Transverse colon (tissue), 4 donors: ENCODE measurements at regions not wholly inside any gene's neighbourhood (a gene's known extent, or its start where the extent isn't known, plus 50 kb on each side); places are given as distances from the start of the nearest gene placed in this dataset.

Experiments
- DNase-seq: peaks from one replicate; pipeline ENCODE4 v3.0.0-alpha.2; 2019
- H3K27ac ChIP-seq, 4 donors: fragments of 200-600 bp; sonication (generic); 2 replicates each; pipeline ENCODE4 v1.5.1; 2016 to 2018; ENCODE audit warnings: inconsistent platforms in 4 of 4
- H3K27me3 ChIP-seq: fragments of 200-600 bp; sonication (generic); 2 replicates; pipeline ENCODE4 v1.5.1; 2017; ENCODE audit warnings: inconsistent platforms
- H3K36me3 ChIP-seq, 4 donors: fragments of 200-600 bp; sonication (generic); 2 replicates each; pipeline ENCODE4 v1.5.1; 2017 to 2019; ENCODE audit warnings: inconsistent platforms in 4 of 4
- H3K4me1 ChIP-seq, 4 donors: fragments of 200-600 bp; sonication (generic); 2 replicates each; pipeline ENCODE4 v1.5.1; 2017 to 2020; ENCODE audit warnings: inconsistent platforms in 4 of 4
- H3K4me3 ChIP-seq, 4 donors: fragments of 200-600 bp; sonication (generic); 1 replicate in 1 of 4; 2 replicates in 3 of 4; pipeline versions ENCODE4 v1.5.1 to v1.6.1; 2017 to 2019; ENCODE audit warnings: inconsistent platforms in 4 of 4
- H3K9me3 ChIP-seq, 2 donors: fragments of 200-600 bp; sonication (generic); 2 replicates each; pipeline ENCODE4 v1.5.1; 2017 to 2019; ENCODE audit warnings: inconsistent platforms in 2 of 2
- EP300 ChIP-seq: sonication (generic); formaldehyde crosslinking; IDR thresholded peaks from one replicate; pipeline ENCODE4 v1.6.1; 2017; ENCODE audit warnings: antibody characterized with exemption, low read depth
- POLR2A ChIP-seq: fragments of 450-650 bp; IDR thresholded peaks from one replicate; pipeline ENCODE4 v1.6.1; 2016; ENCODE audit warnings: antibody characterized with exemption, mild to moderate bottlenecking, moderate library complexity
- POLR2AphosphoS5 ChIP-seq, 3 donors: sonication (generic); formaldehyde crosslinking; IDR thresholded peaks; one replicate each; pipeline ENCODE4 v1.6.1; 2016; ENCODE audit warnings: antibody characterized with exemption in 3 of 3
- WGBS, 2 donors: methylation state at CpG; one replicate each; pipeline ENCODE4 v1.1.5; 2018; ENCODE audit warnings: low coverage in 1 of 2; 5-methylcytosine and 5-hydroxymethylcytosine counted together
- in situ Hi-C, 4 donors: fragments of 200-750 bp; cut with MboI; loops; one replicate each; pipeline versions ENCODE4 v1.15.0 to v1.15.1; 2017; ENCODE audit warnings: low sequenced_read_pairs in 3 of 4, low pct_ligation_motif_present in 1 of 4, low pct_unique_long_range_greater_than_20kb in 1 of 4
- intact Hi-C: fragments of 100-400 bp; cut with DNase I; formaldehyde crosslinking; loops from one replicate; pipeline ENCODE4 v1.15.1; 2023; ENCODE audit warnings: low total_unique reads
- TF ChIP-seq, protein P1 (sequence below), 5 experiments: fragments of 200-600 bp in 3 of 5; fragments of 450-650 bp in 2 of 5; sonication (generic) in 3 of 5; IDR thresholded peaks; 1 replicate in 2 of 5; 2 replicates in 3 of 5; pipeline ENCODE4 v1.5.1; 2016 to 2017; ENCODE audit warnings: antibody characterized with exemption in 5 of 5, inconsistent platforms in 3 of 5, mild to moderate bottlenecking in 2 of 5, moderate library complexity in 1 of 5

DNA sequence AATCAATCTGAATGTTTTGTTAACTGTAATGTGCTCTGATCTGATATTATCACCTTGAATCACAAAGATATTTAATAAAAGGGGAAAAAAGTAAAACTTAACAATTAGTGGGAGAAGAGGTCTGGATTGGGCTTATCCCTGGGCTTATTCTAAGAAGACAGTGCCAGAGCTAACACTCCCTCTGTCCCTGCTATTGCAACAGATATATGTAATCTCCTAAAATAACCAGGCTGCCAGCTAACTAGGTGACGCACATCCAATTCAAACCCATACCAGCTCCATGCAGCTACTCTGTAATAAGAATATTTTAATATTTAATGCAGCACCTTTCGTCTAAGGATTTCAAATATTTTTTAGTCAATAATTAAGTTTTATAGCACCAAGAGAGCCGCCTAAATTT is 330.1 kb upstream of the MARCKS start:
- no peak overlapping the region for H3K27ac ChIP-seq
- no peak for TF ChIP-seq POLR2A
- no peak for TF ChIP-seq POLR2AphosphoS5 (IDR thresholded peaks at IDR 0.05)
- no peak for DNase-seq
- in situ Hi-C loops (no loop called here), intact Hi-C loops (no loop called here)
- H3K36me3 ChIP-seq = no peaks in the 10 kb centered on the region
- 67 to 72% methylated on average over 2 to 3 of the region's 3 CpGs for WGBS, 2 donors
- H3K9me3 ChIP-seq = no peaks in the 10 kb centered on the region
- no peaks in the 10 kb centered on the region for H3K27me3 ChIP-seq
- no peaks in the 10 kb centered on the region for H3K4me1 ChIP-seq
- no peak overlapping the region for H3K4me3 ChIP-seq

DNA sequence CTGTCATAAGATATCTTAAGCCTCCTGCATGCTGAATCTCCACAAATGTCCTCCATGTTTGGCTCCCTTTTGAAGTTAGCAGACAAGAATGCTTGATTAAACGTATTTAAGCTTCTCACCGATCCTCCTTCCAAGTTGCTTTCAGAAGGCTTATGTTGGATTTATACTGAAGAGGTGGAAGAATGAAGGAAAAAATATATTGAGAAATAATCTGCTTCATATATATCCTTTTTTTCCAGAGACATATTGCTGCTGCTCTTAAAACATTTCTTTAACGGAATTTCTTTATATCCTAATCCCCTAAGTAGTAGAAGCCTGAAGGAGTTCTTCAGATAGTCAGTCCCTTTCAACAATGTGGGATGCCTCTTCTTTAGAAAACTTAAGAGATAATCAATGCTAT is 329.0 kb upstream of the MARCKS start:
- H3K27ac ChIP-seq = no peak overlapping the region
- in situ Hi-C loops = no loop called here
- H3K4me1 ChIP-seq = no peaks in the 10 kb centered on the region
- no peaks in the 10 kb centered on the region for H3K27me3 ChIP-seq
- WGBS, 2 donors = 88 to 100% methylated on average over 3 of the region's 3 CpGs
- no peaks in the 10 kb centered on the region for H3K9me3 ChIP-seq
- TF ChIP-seq POLR2A = no peak
- TF ChIP-seq POLR2AphosphoS5 (IDR thresholded peaks at IDR 0.05) = no peak
- TF ChIP-seq, protein P1, sequence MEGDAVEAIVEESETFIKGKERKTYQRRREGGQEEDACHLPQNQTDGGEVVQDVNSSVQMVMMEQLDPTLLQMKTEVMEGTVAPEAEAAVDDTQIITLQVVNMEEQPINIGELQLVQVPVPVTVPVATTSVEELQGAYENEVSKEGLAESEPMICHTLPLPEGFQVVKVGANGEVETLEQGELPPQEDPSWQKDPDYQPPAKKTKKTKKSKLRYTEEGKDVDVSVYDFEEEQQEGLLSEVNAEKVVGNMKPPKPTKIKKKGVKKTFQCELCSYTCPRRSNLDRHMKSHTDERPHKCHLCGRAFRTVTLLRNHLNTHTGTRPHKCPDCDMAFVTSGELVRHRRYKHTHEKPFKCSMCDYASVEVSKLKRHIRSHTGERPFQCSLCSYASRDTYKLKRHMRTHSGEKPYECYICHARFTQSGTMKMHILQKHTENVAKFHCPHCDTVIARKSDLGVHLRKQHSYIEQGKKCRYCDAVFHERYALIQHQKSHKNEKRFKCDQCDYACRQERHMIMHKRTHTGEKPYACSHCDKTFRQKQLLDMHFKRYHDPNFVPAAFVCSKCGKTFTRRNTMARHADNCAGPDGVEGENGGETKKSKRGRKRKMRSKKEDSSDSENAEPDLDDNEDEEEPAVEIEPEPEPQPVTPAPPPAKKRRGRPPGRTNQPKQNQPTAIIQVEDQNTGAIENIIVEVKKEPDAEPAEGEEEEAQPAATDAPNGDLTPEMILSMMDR (IDR thresholded peaks at IDR 0.05) = no peak
- H3K36me3 ChIP-seq = no peaks in the 10 kb centered on the region
- intact Hi-C loops = no loop called here
- H3K4me3 ChIP-seq = no peak overlapping the region
- DNase-seq = no peak

DNA sequence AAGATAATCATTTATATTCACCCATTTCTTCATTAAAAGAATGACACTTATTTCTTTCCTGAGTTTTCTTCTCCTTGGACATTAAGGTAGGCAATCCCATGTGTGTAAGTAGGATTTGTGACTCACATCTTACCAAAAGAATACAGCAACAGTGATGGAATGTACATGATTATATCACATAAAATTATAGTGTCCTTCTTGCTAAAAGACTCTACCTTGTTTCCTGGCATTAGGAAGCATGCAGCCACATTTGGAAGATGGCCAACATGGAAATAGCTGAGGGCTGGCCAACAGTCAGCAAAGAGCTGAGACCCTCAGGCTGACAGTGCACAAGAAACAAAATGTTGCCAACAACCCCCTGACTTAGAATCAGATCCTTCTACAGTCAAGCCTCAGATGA is 327.9 kb upstream of the MARCKS start:
- no peaks in the 10 kb centered on the region for H3K36me3 ChIP-seq
- H3K4me3 ChIP-seq = no peak overlapping the region
- no peaks in the 10 kb centered on the region for H3K27me3 ChIP-seq
- intact Hi-C loops = no loop called here
- H3K4me1 ChIP-seq = no peaks in the 10 kb centered on the region
- H3K9me3 ChIP-seq = no peaks in the 10 kb centered on the region
- in situ Hi-C loops = no loop called here
- DNase-seq = no peak
- no peak overlapping the region for H3K27ac ChIP-seq
- no peak for TF ChIP-seq POLR2AphosphoS5 (IDR thresholded peaks at IDR 0.05)
- no peak for TF ChIP-seq POLR2A
- TF ChIP-seq, protein P1 (IDR thresholded peaks at IDR 0.05) = no peak
- TF ChIP-seq EP300 = no peak

DNA sequence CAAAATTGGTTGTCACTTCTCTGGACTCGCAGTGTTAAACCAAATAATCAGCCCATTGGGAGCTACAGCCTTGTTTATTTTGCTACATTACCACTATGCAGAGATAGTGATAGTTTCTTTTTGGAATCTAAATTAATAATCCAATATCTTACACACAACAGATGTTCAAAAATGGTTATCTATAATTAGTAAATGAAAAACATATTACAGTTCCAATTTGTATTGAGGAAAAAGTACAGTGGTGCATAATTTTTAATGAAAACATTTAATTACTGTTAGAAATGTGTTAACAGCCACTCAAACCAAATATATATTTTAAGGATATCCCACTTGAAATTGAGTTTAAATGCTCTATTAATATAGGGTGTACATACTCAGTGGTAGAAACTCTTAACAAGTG is 327.3 kb upstream of the MARCKS start:
- DNase-seq = no peak
- TF ChIP-seq POLR2AphosphoS5 (IDR thresholded peaks at IDR 0.05) = no peak
- TF ChIP-seq POLR2A = no peak
- no peak for TF ChIP-seq EP300
- TF ChIP-seq, protein P1 (IDR thresholded peaks at IDR 0.05) = no peak
- H3K27me3 ChIP-seq = no peaks in the 10 kb centered on the region
- H3K27ac ChIP-seq = no peak overlapping the region
- no peaks in the 10 kb centered on the region for H3K4me1 ChIP-seq
- intact Hi-C loops (no loop called here), in situ Hi-C loops (no loop called here)
- no peak overlapping the region for H3K4me3 ChIP-seq
- WGBS, 2 donors = 84 to 100% methylated on average over 1 of the region's 1 CpG
- no peaks in the 10 kb centered on the region for H3K9me3 ChIP-seq
- no peaks in the 10 kb centered on the region for H3K36me3 ChIP-seq

DNA sequence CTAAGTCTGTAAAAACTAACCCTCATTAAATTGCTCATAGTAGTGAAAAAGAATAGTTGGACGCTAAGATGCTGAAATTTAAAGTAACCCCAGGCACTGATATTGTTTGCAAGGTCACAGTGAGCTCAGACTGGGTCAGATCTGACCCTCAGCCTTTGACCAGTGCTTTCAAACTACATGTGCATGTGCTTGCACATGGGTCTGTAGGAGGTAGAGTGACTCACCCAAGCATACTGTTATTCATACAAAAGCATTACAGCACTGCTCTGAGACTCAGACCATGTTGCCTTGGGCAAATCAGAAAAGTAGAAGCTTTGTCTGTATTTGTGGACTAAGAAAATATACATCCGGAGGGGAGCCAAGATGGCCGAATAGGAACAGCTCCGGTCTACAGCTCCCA is 326.4 kb upstream of the MARCKS start:
- no peaks in the 10 kb centered on the region for H3K4me1 ChIP-seq
- no peak for DNase-seq
- no peak overlapping the region for H3K4me3 ChIP-seq
- TF ChIP-seq, protein P1 (IDR thresholded peaks at IDR 0.05) = no peak
- no peak for TF ChIP-seq EP300
- TF ChIP-seq POLR2A = no peak
- no peak for TF ChIP-seq POLR2AphosphoS5 (IDR thresholded peaks at IDR 0.05)
- H3K9me3 ChIP-seq = no peaks in the 10 kb centered on the region
- no peaks in the 10 kb centered on the region for H3K36me3 ChIP-seq
- intact Hi-C loops = no loop called here
- in situ Hi-C loops = no loop called here
- H3K27me3 ChIP-seq = no peaks in the 10 kb centered on the region
- no peak overlapping the region for H3K27ac ChIP-seq
- 90 to 91% methylated on average over 2 to 4 of the region's 4 CpGs for WGBS, 2 donors
